ENCODE measurements at regions not wholly inside any gene's neighbourhood (a gene's known extent, or its start where the extent isn't known, plus 50 kb on each side); places are given as distances from the start of the nearest gene placed in this dataset.
"Not testable (repeated sequence)": the region's sequence is repeated elsewhere in the genome, so short reads cannot be mapped to it uniquely, and the experiment has no call there.

- no peak for DNase-seq (ENCODE audit: low read depth)
Measured at GRCh38 chr11:110514967-110515366, 85.2 kb downstream of the FDX1 start.

- not testable (repeated sequence) for DNase-seq (ENCODE audit: low read depth)
Measured at GRCh38 chr11:110517381-110517780, 87.6 kb downstream of the FDX1 start.

GRCh38 chr11:110518809-110519514 is 89.2 kb downstream of the FDX1 start:
- DNase-seq (ENCODE audit: low read depth) = no peak

GRCh38 chr11:110519796-110520195 is 90.0 kb downstream of the FDX1 start:
- DNase-seq (ENCODE audit: low read depth) = no peak

- no peak for DNase-seq (ENCODE audit: low read depth)
Measured at GRCh38 chr11:110522471-110522870, 92.7 kb downstream of the FDX1 start.

GRCh38 chr11:110524238-110524637 is 94.5 kb downstream of the FDX1 start:
- DNase-seq (ENCODE audit: low read depth) = peak; percentile 55

GRCh38 chr11:110525883-110526282 is 96.1 kb downstream of the FDX1 start:
- peak; percentile 82 for DNase-seq (ENCODE audit: low read depth)

GRCh38 chr11:110526323-110526722 is 96.6 kb downstream of the FDX1 start:
- no peak for DNase-seq (ENCODE audit: low read depth)

Data from M059J (cell line).